ENCODE measurements at regions not wholly inside any gene's neighbourhood (a gene's known extent, or its start where the extent isn't known, plus 50 kb on each side); places are given as distances from the start of the nearest gene placed in this dataset.

GRCh38 chr3:34264337-34265041, 466.1 kb downstream of the PDCD6IP start:
- H3K4me1 ChIP-seq = peaks cover 3 to 30% of the 10 kb centered on the region in 2 donors
- TF ChIP-seq, protein P1, sequence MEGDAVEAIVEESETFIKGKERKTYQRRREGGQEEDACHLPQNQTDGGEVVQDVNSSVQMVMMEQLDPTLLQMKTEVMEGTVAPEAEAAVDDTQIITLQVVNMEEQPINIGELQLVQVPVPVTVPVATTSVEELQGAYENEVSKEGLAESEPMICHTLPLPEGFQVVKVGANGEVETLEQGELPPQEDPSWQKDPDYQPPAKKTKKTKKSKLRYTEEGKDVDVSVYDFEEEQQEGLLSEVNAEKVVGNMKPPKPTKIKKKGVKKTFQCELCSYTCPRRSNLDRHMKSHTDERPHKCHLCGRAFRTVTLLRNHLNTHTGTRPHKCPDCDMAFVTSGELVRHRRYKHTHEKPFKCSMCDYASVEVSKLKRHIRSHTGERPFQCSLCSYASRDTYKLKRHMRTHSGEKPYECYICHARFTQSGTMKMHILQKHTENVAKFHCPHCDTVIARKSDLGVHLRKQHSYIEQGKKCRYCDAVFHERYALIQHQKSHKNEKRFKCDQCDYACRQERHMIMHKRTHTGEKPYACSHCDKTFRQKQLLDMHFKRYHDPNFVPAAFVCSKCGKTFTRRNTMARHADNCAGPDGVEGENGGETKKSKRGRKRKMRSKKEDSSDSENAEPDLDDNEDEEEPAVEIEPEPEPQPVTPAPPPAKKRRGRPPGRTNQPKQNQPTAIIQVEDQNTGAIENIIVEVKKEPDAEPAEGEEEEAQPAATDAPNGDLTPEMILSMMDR (IDR thresholded peaks at IDR 0.05) = no peak
- no peak for DNase-seq (ENCODE audit: low spot score in 2 of 2)
- peak overlapping the region; percentile 56 to 66 for H3K27ac ChIP-seq
- H3K36me3 ChIP-seq = no peaks in the 10 kb centered on the region
- no peaks in the 10 kb centered on the region for H3K27me3 ChIP-seq
- H3K9me3 ChIP-seq = no peaks in the 10 kb centered on the region
- intact Hi-C loops (cut with DNase I) = loop anchor here (2.0 to 5.0 kb wide), 2 partner anchors 60 to 418 kb away; no protein-coding TSS in a partner anchor
- no peak overlapping the region for H3K4me3 ChIP-seq

- no peaks in the 10 kb centered on the region for H3K9me3 ChIP-seq
- TF ChIP-seq, protein P1 (IDR thresholded peaks at IDR 0.05) = no peak
- H3K4me1 ChIP-seq = peaks cover 0 to 21% of the 10 kb centered on the region in 2 donors
- no peaks in the 10 kb centered on the region for H3K27me3 ChIP-seq
- intact Hi-C loops (cut with DNase I) = no loop called here
- no peak for DNase-seq (ENCODE audit: low spot score in 2 of 2)
- H3K4me3 ChIP-seq = no peak overlapping the region
- no peaks in the 10 kb centered on the region for H3K36me3 ChIP-seq
- no peak overlapping the region for H3K27ac ChIP-seq
Measured at GRCh38 chr3:34267088-34267487, 468.7 kb downstream of the PDCD6IP start.

DNA sequence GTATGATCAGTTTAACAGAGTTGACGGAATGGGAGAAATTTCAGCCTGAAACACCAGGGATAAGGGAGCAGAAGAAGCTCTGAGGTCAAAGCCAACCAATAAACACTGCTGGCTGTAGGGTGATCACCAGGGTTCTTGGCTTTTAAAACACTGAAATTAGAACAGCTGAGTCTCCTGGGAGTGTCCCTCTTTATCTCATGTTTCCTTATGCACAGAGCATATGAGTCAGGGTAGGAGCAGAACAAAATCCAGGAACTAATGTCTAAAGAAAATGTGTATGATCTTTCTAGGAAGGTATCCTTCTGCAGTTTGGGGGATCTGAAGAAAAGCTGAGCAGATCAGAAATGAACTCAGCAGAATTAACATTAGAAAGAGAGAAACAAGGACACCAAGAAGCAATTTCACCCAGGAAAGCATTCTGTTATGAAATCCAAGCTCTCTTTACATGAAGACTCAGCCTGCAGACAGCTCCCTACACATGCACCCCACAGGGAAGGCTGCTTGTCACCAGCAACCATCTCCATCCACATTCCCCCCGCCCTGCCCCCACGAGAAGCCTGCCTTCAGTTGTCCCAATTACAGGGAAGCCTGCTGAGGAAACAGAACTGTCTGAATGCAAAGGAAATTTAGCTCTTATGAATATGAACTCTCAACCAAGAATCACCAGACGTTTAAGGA, 469.7 kb downstream of the PDCD6IP start:
- TF ChIP-seq, protein P1 (IDR thresholded peaks at IDR 0.05) = no peak

DNA sequence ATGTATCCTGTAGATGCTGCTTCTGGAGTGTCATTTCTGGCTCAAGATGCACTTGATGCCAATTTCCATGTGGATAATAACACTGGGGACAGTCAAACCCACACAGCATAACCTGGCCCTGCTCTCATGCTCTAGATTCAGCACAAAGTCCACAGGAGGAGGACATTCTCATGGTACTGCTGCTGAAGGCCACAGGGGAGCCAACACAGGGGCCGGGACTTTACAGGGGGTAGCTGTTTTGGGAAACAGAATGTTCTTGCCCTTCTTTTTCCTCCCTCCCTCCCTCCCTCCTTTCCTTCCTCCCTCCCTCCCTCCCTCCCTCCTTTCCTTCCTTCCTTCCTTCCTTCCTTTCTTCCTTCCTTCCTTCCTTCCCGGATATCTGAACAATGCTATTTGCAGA, 477.4 kb downstream of the PDCD6IP start:
- intact Hi-C loops (cut with DNase I) = no loop called here
- Histone ChIP-seq H3K4me1 (no peaks in the 10 kb centered on the region), H3K9me3 (no peaks in the 10 kb centered on the region), H3K27ac (no peak overlapping the region), H3K27me3 (no peaks in the 10 kb centered on the region), H3K4me3 (no peak overlapping the region), H3K36me3 (no peaks in the 10 kb centered on the region)
- TF ChIP-seq, protein P1 (IDR thresholded peaks at IDR 0.05) = no peak
- no peak for DNase-seq (ENCODE audit: low spot score in 2 of 2)

More for the DNA sequence above, 469.7 kb downstream of the PDCD6IP start:
- no peak for DNase-seq (ENCODE audit: low spot score in 2 of 2)
- H3K9me3 ChIP-seq = no peaks in the 10 kb centered on the region
- no peaks in the 10 kb centered on the region for H3K27me3 ChIP-seq
- H3K36me3 ChIP-seq = no peaks in the 10 kb centered on the region
- peaks cover 0 to 20% of the 10 kb centered on the region in 2 donors for H3K4me1 ChIP-seq
- intact Hi-C loops (cut with DNase I) = no loop called here
- H3K4me3 ChIP-seq = no peak overlapping the region
- H3K27ac ChIP-seq = no peak overlapping the region

DNA sequence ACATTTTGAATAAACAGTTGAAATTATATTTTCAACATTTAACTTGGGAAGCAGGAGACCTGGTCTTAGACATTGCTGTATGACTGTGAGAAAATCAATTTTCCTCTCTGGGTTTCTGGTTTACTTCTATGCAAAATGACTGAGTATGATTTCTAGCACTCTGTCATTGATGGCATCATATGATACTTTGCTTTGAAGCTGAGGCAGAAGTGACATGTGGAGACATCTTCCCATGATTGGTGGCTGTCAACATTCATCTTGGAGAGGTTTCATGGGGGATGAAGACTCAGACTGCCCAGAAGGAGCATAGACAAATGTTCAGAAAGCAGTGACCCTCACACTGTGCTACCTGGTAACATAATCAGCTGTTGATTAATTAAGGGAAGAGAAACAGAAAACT, 477.9 kb downstream of the PDCD6IP start:
- Histone ChIP-seq H3K36me3 (no peaks in the 10 kb centered on the region), H3K27me3 (no peaks in the 10 kb centered on the region), H3K27ac (no peak overlapping the region), H3K4me1 (no peaks in the 10 kb centered on the region), H3K4me3 (no peak overlapping the region), H3K9me3 (no peaks in the 10 kb centered on the region)
- intact Hi-C loops (cut with DNase I) = no loop called here
- DNase-seq (ENCODE audit: low spot score in 2 of 2) = no peak
- TF ChIP-seq, protein P1 (IDR thresholded peaks at IDR 0.05) = no peak

All from ascending aorta (tissue), 2 donors.